H9 (cell line): ENCODE measurements at regions not wholly inside any gene's neighbourhood (a gene's known extent, or its start where the extent isn't known, plus 50 kb on each side); places are given as distances from the start of the nearest gene placed in this dataset.
A peak's percentile ranks its signal among the peaks of the same experiment; 100 is the strongest.

Experiments
- DNase-seq: peaks from one replicate; pipeline ENCODE4 v3.0.0-alpha.2; 2017
- H2AFZ ChIP-seq: one replicate; pipeline ENCODE4 v1.6.1; 2013; ENCODE audit warnings: mild to moderate bottlenecking, low read length, control low read depth, moderate library complexity
- H2AK5ac ChIP-seq: 2 replicates; pipeline ENCODE4 v1.6.1; 2013; ENCODE audit warnings: low read length, control low read depth, mixed read lengths; ENCODE audit not compliant: insufficient read length
- H2BK120ac ChIP-seq: one replicate; pipeline ENCODE4 v1.6.1; 2013; ENCODE audit warnings: low read depth, mild to moderate bottlenecking, low read length, control low read depth, inconsistent platforms; ENCODE audit not compliant: poor library complexity, severe bottlenecking
- H2BK12ac ChIP-seq: 2 replicates; pipeline ENCODE4 v1.6.1; 2013; ENCODE audit warnings: low read length, control low read depth, mixed read lengths, low read depth; ENCODE audit not compliant: insufficient read length
- H2BK15ac ChIP-seq: 2 replicates; pipeline ENCODE4 v1.6.1; 2013; ENCODE audit warnings: low read depth, low read length, control low read depth
- H2BK20ac ChIP-seq: one replicate; pipeline ENCODE4 v1.6.1; 2013; ENCODE audit warnings: low read depth, mild to moderate bottlenecking, low read length, control low read depth, inconsistent platforms; ENCODE audit not compliant: poor library complexity, severe bottlenecking
- H2BK5ac ChIP-seq: 2 replicates; pipeline ENCODE4 v1.6.1; 2013; ENCODE audit warnings: low read length, control low read depth, mixed read lengths; ENCODE audit not compliant: insufficient read length
- H3K14ac ChIP-seq: 2 replicates; pipeline ENCODE4 v1.6.1; 2013; ENCODE audit warnings: low read length, control low read depth; ENCODE audit not compliant: insufficient read depth
- H3K18ac ChIP-seq: 2 replicates; pipeline ENCODE4 v1.6.1; 2013; ENCODE audit warnings: low read depth, mild to moderate bottlenecking, mixed read lengths, low read length, control low read depth; ENCODE audit not compliant: insufficient read length
- H3K23ac ChIP-seq: 2 replicates; pipeline ENCODE4 v1.6.1; 2013; ENCODE audit warnings: low read length, control low read depth, mixed read lengths, low read depth; ENCODE audit not compliant: insufficient read length
- H3K23me2 ChIP-seq: 2 replicates; pipeline ENCODE4 v1.6.1; 2013; ENCODE audit warnings: low read depth, mild to moderate bottlenecking, mixed read lengths, low read length, control low read depth; ENCODE audit not compliant: insufficient read length, poor library complexity, severe bottlenecking
- H3K27ac ChIP-seq: 2 replicates; pipeline ENCODE4 v1.5.1; 2013; ENCODE audit warnings: low read length, control low read depth, mixed read lengths, low read depth; ENCODE audit not compliant: insufficient read length
- H3K27me3 ChIP-seq: 2 replicates; pipeline ENCODE4 v1.6.1; 2013; ENCODE audit warnings: low read length, control low read depth, inconsistent platforms; ENCODE audit not compliant: insufficient read depth
- H3K4ac ChIP-seq: 2 replicates; pipeline ENCODE4 v1.6.1; 2013; ENCODE audit warnings: low read depth, mild to moderate bottlenecking, control low read depth, inconsistent platforms, low read length, moderate library complexity
- H3K4me1 ChIP-seq: 2 replicates; pipeline ENCODE4 v1.6.1; 2013; ENCODE audit warnings: low read length, control low read depth, inconsistent platforms; ENCODE audit not compliant: insufficient read depth
- H3K4me2 ChIP-seq: 2 replicates; pipeline ENCODE4 v1.6.1; 2013; ENCODE audit warnings: low read length, control low read depth, mixed read lengths; ENCODE audit not compliant: insufficient read length, insufficient read depth
- H3K56ac ChIP-seq: 2 replicates; pipeline ENCODE4 v1.6.1; 2013; ENCODE audit warnings: low read depth, mild to moderate bottlenecking, mixed read lengths, low read length, control low read depth; ENCODE audit not compliant: insufficient read length
- H3K79me1 ChIP-seq: 2 replicates; pipeline ENCODE4 v1.6.1; 2013; ENCODE audit warnings: low read depth, mild to moderate bottlenecking, moderate library complexity, low read length, control low read depth, inconsistent platforms; ENCODE audit not compliant: insufficient read depth, poor library complexity, severe bottlenecking
- H3K79me2 ChIP-seq: 2 replicates; pipeline ENCODE4 v1.6.1; 2013; ENCODE audit warnings: low read length, control low read depth, inconsistent platforms; ENCODE audit not compliant: insufficient read depth
- H3K9ac ChIP-seq: 2 replicates; pipeline ENCODE4 v1.6.1; 2013; ENCODE audit warnings: low read length, control low read depth, mixed read lengths; ENCODE audit not compliant: insufficient read length; ENCODE audit errors: extremely low read depth
- H3K9me3 ChIP-seq: one replicate; pipeline ENCODE4 v1.6.1; 2013; ENCODE audit warnings: low read depth, low read length, inconsistent platforms; ENCODE audit not compliant: control insufficient read depth
- H3T11ph ChIP-seq: one replicate; pipeline ENCODE4 v1.6.1; 2013; ENCODE audit warnings: mild to moderate bottlenecking, low read length, control low read depth, inconsistent platforms
- H4K20me1 ChIP-seq: one replicate; pipeline ENCODE4 v1.6.1; 2013; ENCODE audit not compliant: control insufficient read depth, insufficient read length, insufficient read depth
- H4K5ac ChIP-seq: 2 replicates; pipeline ENCODE4 v1.6.1; 2013; ENCODE audit warnings: low read depth, mild to moderate bottlenecking, mixed read lengths, low read length, control low read depth; ENCODE audit not compliant: insufficient read length
- H4K8ac ChIP-seq: replicated peaks from 2 replicates; pipeline ENCODE4 v1.6.1; 2013; ENCODE audit warnings: low read length, control low read depth, mixed read lengths, low read depth; ENCODE audit not compliant: insufficient read length
- H4K91ac ChIP-seq: 2 replicates; pipeline ENCODE4 v1.6.1; 2013; ENCODE audit warnings: low read depth, mild to moderate bottlenecking, moderate library complexity, mixed read lengths, low read length, control low read depth; ENCODE audit not compliant: insufficient read length
- H3K27ac Mint-ChIP-seq, 3 experiments: 2 replicates in 2 of 3; 3 replicates in 1 of 3; pipeline ENCODE4 v1.8.0; 2020 to 2021; ENCODE audit warnings: mixed read lengths in 3 of 3, mild to moderate bottlenecking in 1 of 3, moderate library complexity in 1 of 3
- H3K27me3 Mint-ChIP-seq: 2 replicates; pipeline ENCODE4 v1.8.0; 2021; ENCODE audit warnings: low read depth, mild to moderate bottlenecking, moderate library complexity, mixed read lengths
- H3K36me3 Mint-ChIP-seq, 3 experiments: 2 replicates in 2 of 3; 3 replicates in 1 of 3; pipeline ENCODE4 v1.8.0; 2020 to 2021; ENCODE audit warnings: low read depth in 3 of 3, mixed read lengths in 3 of 3; ENCODE audit not compliant: insufficient read depth in 1 of 3
- H3K4me1 Mint-ChIP-seq, 2 experiments: 2 replicates each; pipeline ENCODE4 v1.8.0; 2020; ENCODE audit warnings: mixed read lengths in 2 of 2
- H3K4me3 Mint-ChIP-seq, 2 experiments: 2 replicates in 1 of 2; 3 replicates in 1 of 2; pipeline ENCODE4 v1.8.0; 2020 to 2021; ENCODE audit warnings: mild to moderate bottlenecking in 2 of 2, mixed read lengths in 2 of 2, moderate library complexity in 1 of 2
- H3K9me3 Mint-ChIP-seq, 2 experiments: 2 replicates in 1 of 2; 3 replicates in 1 of 2; pipeline ENCODE4 v1.8.0; 2020; ENCODE audit warnings: mild to moderate bottlenecking in 2 of 2, mixed read lengths in 2 of 2, moderate library complexity in 1 of 2
- CTCF ChIP-seq: fragments of 200-600 bp; sonication (generic); conservative IDR thresholded peaks from 3 replicates; pipeline ENCODE4 v1.8.0; 2021; ENCODE audit warnings: antibody characterized with exemption, mild to moderate bottlenecking
- WGBS: extraction: QIAGEN DNeasy Blood & Tissue Kit; methylation state at CpG from one replicate; pipeline ENCODE4 v1.1.7; 2013; ENCODE audit warnings: missing lambda C conversion rate, low lambda C conversion rate, mixed read lengths; ENCODE audit not compliant: insufficient read length; ENCODE audit errors: extremely low coverage; 5-methylcytosine and 5-hydroxymethylcytosine counted together

GRCh38 chr14:101177301-101177971 is 273.9 kb upstream of the RTL1 start:
- H3K4me1 ChIP-seq = no peaks in the 10 kb centered on the region
- H3K4ac ChIP-seq = no peak overlapping the region
- no peak overlapping the region for H3K4me3 Mint-ChIP-seq
- no peak overlapping the region for H3K9ac ChIP-seq
- H3K56ac ChIP-seq = no peak overlapping the region
- no peak overlapping the region for H3T11ph ChIP-seq
- no peaks in the 10 kb centered on the region for H3K79me2 ChIP-seq
- no peak overlapping the region for H3K27ac Mint-ChIP-seq
- WGBS = no CpG with 5 or more reads among the region's 23 CpGs
- H3K79me1 ChIP-seq = no peaks in the 10 kb centered on the region
- H3K36me3 Mint-ChIP-seq = peaks cover 0 to 15% (median 0%) of the 10 kb centered on the region in 3 experiments; a peak in 3 of 7 replicates
- H3K23ac ChIP-seq = no peak overlapping the region
- no peak for TF ChIP-seq CTCF
- no peak overlapping the region for H2BK15ac ChIP-seq
- no peak overlapping the region for H3K27ac ChIP-seq
- H2BK5ac ChIP-seq = no peak overlapping the region
- H3K27me3 Mint-ChIP-seq = no peaks in the 10 kb centered on the region; the same call in 1 of the 2 replicates
- no peak overlapping the region for H2BK20ac ChIP-seq
- no peaks in the 10 kb centered on the region for H3K4me1 Mint-ChIP-seq
- no peak overlapping the region for H3K18ac ChIP-seq
- H3K23me2 ChIP-seq = no peaks in the 10 kb centered on the region
- H3K4me2 ChIP-seq = no peak overlapping the region
- H2AFZ ChIP-seq = no peak overlapping the region
- no peak overlapping the region for H4K5ac ChIP-seq
- H4K8ac ChIP-seq = no peak overlapping the region
- H3K9me3 Mint-ChIP-seq = peaks cover 13 to 16% of the 10 kb centered on the region in 2 experiments
- DNase-seq = peak; percentile 20
- H4K20me1 ChIP-seq = no peaks in the 10 kb centered on the region
- H3K27me3 ChIP-seq = no peaks in the 10 kb centered on the region
- H2AK5ac ChIP-seq = no peak overlapping the region
- no peaks in the 10 kb centered on the region for H3K9me3 ChIP-seq
- H3K14ac ChIP-seq = no peak overlapping the region
- no peak overlapping the region for H4K91ac ChIP-seq
- no peak overlapping the region for H2BK120ac ChIP-seq
- H2BK12ac ChIP-seq = no peak overlapping the region
